HFFc6 (cell line): ENCODE measurements at regions not wholly inside any gene's neighbourhood (a gene's known extent, or its start where the extent isn't known, plus 50 kb on each side); places are given as distances from the start of the nearest gene placed in this dataset.

ENCODE experiments used
- DNase-seq: peaks from one replicate; pipeline ENCODE4 v3.0.0-alpha.2; 2018
- H3K27ac Mint-ChIP-seq: 2 replicates; pipeline ENCODE4 v1.8.0; 2020; ENCODE audit warnings: mild to moderate bottlenecking, mixed read lengths
- H3K27me3 Mint-ChIP-seq: 2 replicates; pipeline ENCODE4 v1.8.0; 2021; ENCODE audit warnings: mild to moderate bottlenecking, moderate library complexity, mixed read lengths; ENCODE audit not compliant: insufficient read depth
- H3K36me3 Mint-ChIP-seq: 2 replicates; pipeline ENCODE4 v1.8.0; 2021; ENCODE audit warnings: low read depth, mixed read lengths
- H3K4me1 Mint-ChIP-seq: 2 replicates; pipeline ENCODE4 v1.8.0; 2020; ENCODE audit warnings: low read depth, mixed read lengths
- H3K4me3 Mint-ChIP-seq: 2 replicates; pipeline ENCODE4 v1.8.0; 2020; ENCODE audit warnings: mild to moderate bottlenecking, moderate library complexity, mixed read lengths
- H3K9me3 Mint-ChIP-seq: 2 replicates; pipeline ENCODE4 v1.8.0; 2020; ENCODE audit warnings: mild to moderate bottlenecking, mixed read lengths
- TF ChIP-seq, protein P1 (sequence below): fragments of 200-600 bp; sonication (generic); IDR thresholded peaks from 2 replicates; pipeline ENCODE4 v1.5.0; 2021; ENCODE audit warnings: antibody characterized with exemption, mild to moderate bottlenecking

DNA sequence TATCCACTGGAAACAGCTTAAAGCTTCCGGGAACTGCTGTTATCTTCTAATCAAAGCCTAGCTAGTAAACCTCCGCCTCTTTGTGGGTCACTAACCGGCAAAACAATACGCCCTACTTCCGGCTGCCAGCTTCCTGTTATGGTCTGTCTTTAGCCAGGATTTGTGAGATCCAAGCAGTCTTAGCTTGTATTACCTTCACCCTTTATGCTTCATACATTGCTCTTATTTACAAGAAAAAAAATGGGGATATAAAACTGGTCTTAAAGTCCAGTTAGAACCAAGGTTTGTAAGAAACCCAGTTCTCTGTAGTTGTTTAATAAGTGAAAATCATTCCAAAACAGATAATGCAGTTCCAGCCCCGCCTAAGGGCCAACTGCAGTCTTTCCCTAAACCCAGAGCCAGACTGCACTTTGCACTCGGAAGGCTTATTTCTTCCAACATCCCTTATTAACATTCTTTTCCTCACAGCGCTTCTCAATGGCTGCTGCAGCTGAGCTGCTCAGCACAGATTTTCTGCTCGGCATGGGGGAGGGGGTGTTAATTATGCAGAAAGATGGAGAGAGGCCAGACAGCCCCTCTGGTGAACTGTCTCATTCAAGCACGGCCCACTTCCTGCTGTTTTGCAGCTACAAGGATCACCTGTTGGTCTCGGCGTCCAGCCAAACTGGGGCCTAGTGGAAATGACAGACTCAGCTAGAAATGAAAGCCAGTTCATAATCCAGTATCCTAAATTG lies 368.4 kb downstream of the KLF12 start:
- no peaks in the 10 kb centered on the region; the same call in 1 of the 2 replicates for H3K36me3 Mint-ChIP-seq
- H3K27ac Mint-ChIP-seq: no peak overlapping the region
- peaks cover 20% of the 10 kb centered on the region for H3K4me1 Mint-ChIP-seq
- no peak for DNase-seq
- no peaks in the 10 kb centered on the region for H3K27me3 Mint-ChIP-seq
- TF ChIP-seq, protein P1, sequence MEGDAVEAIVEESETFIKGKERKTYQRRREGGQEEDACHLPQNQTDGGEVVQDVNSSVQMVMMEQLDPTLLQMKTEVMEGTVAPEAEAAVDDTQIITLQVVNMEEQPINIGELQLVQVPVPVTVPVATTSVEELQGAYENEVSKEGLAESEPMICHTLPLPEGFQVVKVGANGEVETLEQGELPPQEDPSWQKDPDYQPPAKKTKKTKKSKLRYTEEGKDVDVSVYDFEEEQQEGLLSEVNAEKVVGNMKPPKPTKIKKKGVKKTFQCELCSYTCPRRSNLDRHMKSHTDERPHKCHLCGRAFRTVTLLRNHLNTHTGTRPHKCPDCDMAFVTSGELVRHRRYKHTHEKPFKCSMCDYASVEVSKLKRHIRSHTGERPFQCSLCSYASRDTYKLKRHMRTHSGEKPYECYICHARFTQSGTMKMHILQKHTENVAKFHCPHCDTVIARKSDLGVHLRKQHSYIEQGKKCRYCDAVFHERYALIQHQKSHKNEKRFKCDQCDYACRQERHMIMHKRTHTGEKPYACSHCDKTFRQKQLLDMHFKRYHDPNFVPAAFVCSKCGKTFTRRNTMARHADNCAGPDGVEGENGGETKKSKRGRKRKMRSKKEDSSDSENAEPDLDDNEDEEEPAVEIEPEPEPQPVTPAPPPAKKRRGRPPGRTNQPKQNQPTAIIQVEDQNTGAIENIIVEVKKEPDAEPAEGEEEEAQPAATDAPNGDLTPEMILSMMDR: no peak
- H3K4me3 Mint-ChIP-seq: no peak overlapping the region
- no peaks in the 10 kb centered on the region for H3K9me3 Mint-ChIP-seq

DNA sequence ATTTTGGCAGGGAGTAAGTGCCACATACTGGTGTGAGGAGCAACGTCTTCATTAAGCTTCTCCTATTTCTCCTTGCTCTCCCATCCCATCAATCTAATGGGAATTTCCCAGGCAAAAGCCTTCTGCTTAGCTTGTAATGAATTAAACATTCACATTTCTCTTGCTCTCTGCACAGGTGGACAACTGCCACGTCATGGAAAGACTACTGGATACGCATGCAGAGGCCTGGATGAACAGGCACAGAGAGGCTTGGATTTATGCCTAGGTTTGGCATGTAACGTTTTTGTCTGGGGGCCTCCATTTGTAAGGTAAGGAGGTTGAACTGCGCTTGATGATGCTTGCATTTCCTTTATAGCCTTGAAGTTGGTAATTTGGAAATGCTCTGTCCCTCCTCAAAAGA lies 374.8 kb downstream of the KLF12 start:
- no peaks in the 10 kb centered on the region for H3K27me3 Mint-ChIP-seq
- no peak overlapping the region for H3K4me3 Mint-ChIP-seq
- no peaks in the 10 kb centered on the region for H3K36me3 Mint-ChIP-seq
- no peak overlapping the region for H3K27ac Mint-ChIP-seq
- TF ChIP-seq, protein P1: no peak
- DNase-seq: no peak
- H3K9me3 Mint-ChIP-seq: no peaks in the 10 kb centered on the region
- H3K4me1 Mint-ChIP-seq: peaks cover 7% of the 10 kb centered on the region; the same call in 1 of the 2 replicates

DNA sequence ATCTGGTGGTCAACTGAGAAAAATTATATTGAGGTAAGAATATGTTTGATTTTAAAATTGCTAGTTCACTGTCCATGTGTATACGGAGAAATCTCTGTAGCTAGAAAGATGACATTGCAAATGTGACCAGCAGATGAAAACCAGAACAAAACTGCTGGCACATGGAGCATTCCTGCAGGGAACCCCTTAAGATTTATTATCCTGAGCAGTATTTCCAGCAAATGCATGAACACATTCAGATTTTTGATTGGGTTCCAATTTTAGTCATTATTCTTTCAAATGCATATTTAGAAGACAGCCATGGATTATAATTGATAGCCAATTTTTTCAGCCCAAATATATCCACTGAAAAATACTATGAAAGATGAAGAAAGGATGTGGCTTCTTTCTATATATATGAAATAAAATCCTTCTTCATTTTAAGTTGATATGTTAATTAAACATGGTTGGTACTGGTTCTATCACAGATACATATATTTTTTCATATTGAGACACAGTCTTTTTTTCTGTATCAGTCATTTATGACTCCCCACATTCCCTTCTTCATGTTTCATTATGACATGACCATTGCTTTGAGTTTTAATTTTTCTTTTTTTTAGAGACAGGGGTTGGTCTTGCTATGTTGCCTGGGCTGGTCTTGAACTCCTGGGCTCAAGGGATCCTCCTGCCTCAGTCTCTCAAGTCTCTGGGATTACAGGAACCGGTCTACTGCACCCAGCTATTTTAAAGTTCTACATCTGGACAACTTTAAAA lies 376.5 kb downstream of the KLF12 start:
- no peak for DNase-seq
- no peak overlapping the region for H3K27ac Mint-ChIP-seq
- no peaks in the 10 kb centered on the region for H3K9me3 Mint-ChIP-seq
- H3K4me3 Mint-ChIP-seq: no peak overlapping the region
- no peaks in the 10 kb centered on the region for H3K27me3 Mint-ChIP-seq
- peaks cover 9% of the 10 kb centered on the region; the same call in 1 of the 2 replicates for H3K4me1 Mint-ChIP-seq
- H3K36me3 Mint-ChIP-seq: no peaks in the 10 kb centered on the region
- TF ChIP-seq, protein P1: no peak

DNA sequence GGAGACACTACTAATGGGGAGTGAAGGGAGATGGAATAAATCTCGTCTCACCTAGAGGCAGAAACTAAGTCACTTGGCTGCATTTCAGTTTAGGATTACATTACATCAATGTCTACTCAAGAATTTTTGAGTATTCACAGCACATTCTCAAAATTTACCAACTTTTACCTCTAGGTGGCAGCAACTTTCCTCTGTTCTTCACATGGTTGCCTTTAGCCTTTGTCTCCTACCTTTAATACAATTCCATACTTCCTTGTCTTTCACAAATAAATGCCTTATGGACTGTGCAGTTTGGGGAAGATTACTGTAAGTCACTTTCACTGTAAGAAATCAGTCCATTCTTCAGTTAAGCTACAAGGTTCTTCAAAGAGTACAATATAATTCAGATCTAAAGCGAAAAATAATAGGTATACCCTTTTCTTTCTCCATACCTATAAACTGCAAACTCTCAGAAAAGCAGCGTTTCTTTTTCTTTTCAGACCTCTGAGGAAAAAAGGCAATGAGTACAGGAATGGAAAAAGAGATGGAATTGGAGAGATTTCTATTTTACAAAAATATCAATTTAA lies 379.4 kb downstream of the KLF12 start:
- Mint-ChIP-seq H3K27me3 (peaks cover 2% of the 10 kb centered on the region; the same call in 1 of the 2 replicates), H3K4me1 (peaks cover 9% of the 10 kb centered on the region; the same call in 1 of the 2 replicates), H3K27ac (no peak overlapping the region), H3K4me3 (no peak overlapping the region), H3K9me3 (no peaks in the 10 kb centered on the region), H3K36me3 (0 out of 2 replicates have a peak, but pooled peaks cover 5% of the 10 kb centered on the region)
- TF ChIP-seq, protein P1: peak; percentile 92
- DNase-seq: peak; percentile 55

DNA sequence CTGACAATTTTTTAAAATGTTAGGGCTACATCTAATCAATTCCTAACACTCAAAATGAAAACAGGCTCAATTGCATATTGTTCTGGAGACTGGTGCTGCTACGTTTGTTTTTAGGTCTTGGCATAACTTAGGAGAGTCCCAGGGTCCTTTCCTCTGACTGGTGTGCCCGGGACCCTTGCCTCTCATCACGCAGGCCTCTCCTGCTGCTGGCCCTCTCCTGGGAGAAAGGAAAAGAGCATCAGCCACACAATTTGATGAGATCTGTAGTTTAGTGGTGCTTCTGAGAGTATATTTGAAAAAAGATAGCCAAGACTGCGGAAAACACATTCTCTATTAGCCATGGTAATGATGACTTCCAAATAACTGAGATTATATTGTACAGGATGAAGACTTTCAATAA lies 380.0 kb downstream of the KLF12 start:
- H3K36me3 Mint-ChIP-seq: 0 out of 2 replicates have a peak, but pooled peaks cover 7% of the 10 kb centered on the region
- DNase-seq: no peak
- no peak overlapping the region for H3K4me3 Mint-ChIP-seq
- H3K4me1 Mint-ChIP-seq: peaks cover 9% of the 10 kb centered on the region; the same call in 1 of the 2 replicates
- H3K27me3 Mint-ChIP-seq: peaks cover 2% of the 10 kb centered on the region; the same call in 1 of the 2 replicates
- H3K27ac Mint-ChIP-seq: no peak overlapping the region
- TF ChIP-seq, protein P1: no peak
- H3K9me3 Mint-ChIP-seq: no peaks in the 10 kb centered on the region
